HepG2 (cell line): ENCODE measurements at regions not wholly inside any gene's neighbourhood (a gene's known extent, or its start where the extent isn't known, plus 50 kb on each side); places are given as distances from the start of the nearest gene placed in this dataset.

Source experiments
- ATAC-seq: fragments of 200-7000 bp; cut with Tn5 transposase; 3 replicates; pipeline ENCODE4 v1.9.1; 2020; ENCODE audit warnings: mild to moderate bottlenecking, moderate library complexity
- BruUV-seq: library from RNA; stranded (reverse); fragments of 400-500 nt; replicated peaks from 2 replicates; lab custom pipeline; 2021; lab: Mats Ljungman, UMichigan
- CTCF ChIA-PET: fragments of 300-600 bp; formaldehyde crosslinking; extraction: SDS; loops from one replicate; lab custom pipeline; 2021; ENCODE audit warnings: low total read pairs, inconsistent platforms, low intra/inter-chr PET ratio; lab: Yijun Ruan, JAX
- POLR2A ChIA-PET: fragments of 350-600 bp; sonication (Branson Sonifier 250); formaldehyde crosslinking; loops from one replicate; lab custom pipeline; 2020; ENCODE audit warnings: antibody characterized with exemption, inconsistent platforms; lab: Yijun Ruan, JAX
- DNase-seq: peaks from one replicate; pipeline ENCODE4 v3.0.0-alpha.2; 2015; ENCODE audit warnings: low spot score
- FAIRE-seq: peaks from 3 replicates; lab custom pipeline; 2011; peaks lifted over from hg19 to GRCh38; lab: Jason Lieb, UNC
- H2AFZ ChIP-seq: one replicate; pipeline ENCODE4 v1.6.1; 2011; ENCODE audit warnings: low read length, inconsistent platforms
- H3K27ac ChIP-seq: fragments of 300-600 bp; 3 replicates; pipeline ENCODE4 v1.8.0; 2011; ENCODE audit warnings: mixed run types, mild to moderate bottlenecking, mixed read lengths, low read length, inconsistent platforms; ENCODE audit not compliant: insufficient read depth; ENCODE audit errors: extremely low read length
- H3K27me3 ChIP-seq, 2 experiments: fragments of 200-600 bp in 1 of 2; 2 replicates in 1 of 2; 3 replicates in 1 of 2; pipeline versions ENCODE4 v1.6.0 to v1.8.0; 2011; ENCODE audit warnings: low read length in 2 of 2, mild to moderate bottlenecking in 2 of 2, moderate library complexity in 2 of 2, inconsistent platforms in 1 of 2; ENCODE audit not compliant: insufficient read depth in 2 of 2, control insufficient read depth in 1 of 2
- H3K36me3 ChIP-seq, 2 experiments: fragments of 200-600 bp in 1 of 2; replicated peaks in 1 of 2; 2 replicates in 1 of 2; 3 replicates in 1 of 2; pipeline versions ENCODE4 v1.5.1 to v1.8.0; 2011; ENCODE audit warnings: low read length in 2 of 2, inconsistent platforms in 1 of 2; ENCODE audit not compliant: insufficient read depth in 2 of 2, control insufficient read depth in 1 of 2
- H3K4me1 ChIP-seq: 2 replicates; pipeline ENCODE4 v1.5.1; 2012; ENCODE audit warnings: low read length, inconsistent platforms; ENCODE audit not compliant: insufficient read depth
- H3K4me2 ChIP-seq: 2 replicates; pipeline ENCODE4 v1.6.0; 2011; ENCODE audit warnings: low read depth, low read length, inconsistent platforms
- H3K4me3 ChIP-seq, 3 experiments: fragments of 200-600 bp in 1 of 3; sonication (generic), shearing (Covaris generic) in 1 of 3; replicated peaks in 1 of 3; 2 replicates each; pipeline ENCODE4 v1.5.1; 2011 to 2016; ENCODE audit warnings: low read length in 3 of 3, inconsistent platforms in 2 of 3, low read depth in 2 of 3, mild to moderate bottlenecking in 2 of 3, control low read depth in 1 of 3, mixed read lengths in 1 of 3; ENCODE audit not compliant: insufficient read depth in 1 of 3
- H3K79me2 ChIP-seq: one replicate; pipeline ENCODE4 v1.6.1; 2011; ENCODE audit warnings: low read length, inconsistent platforms; ENCODE audit not compliant: insufficient read depth
- H3K9ac ChIP-seq: 2 replicates; pipeline ENCODE4 v1.6.0; 2011; ENCODE audit warnings: mild to moderate bottlenecking, low read depth, low read length, inconsistent platforms; ENCODE audit not compliant: insufficient read depth
- H3K9me3 ChIP-seq: 2 replicates; pipeline ENCODE4 v1.5.1; 2012; ENCODE audit warnings: mild to moderate bottlenecking, low read length
- H4K20me1 ChIP-seq: 2 replicates; pipeline ENCODE4 v1.6.0; 2011; ENCODE audit warnings: inconsistent platforms, mild to moderate bottlenecking, low read length, moderate library complexity; ENCODE audit not compliant: insufficient read depth
- PRMT3 ChIP-seq: sonication (generic); formaldehyde crosslinking; IDR thresholded peaks from 2 replicates; pipeline ENCODE4 v1.8.1; 2022; ENCODE audit warnings: low read depth, mild to moderate bottlenecking, moderate library complexity, missing genetic modification reagents, borderline replicate concordance
- REL ChIP-seq: sonication (generic); formaldehyde crosslinking; conservative IDR thresholded peaks from 2 replicates; pipeline ENCODE4 v1.8.0; 2022; ENCODE audit warnings: mild to moderate bottlenecking, missing genetic modification reagents, moderate library complexity
- YEATS4 ChIP-seq: sonication (generic); formaldehyde crosslinking; IDR thresholded peaks from 2 replicates; pipeline ENCODE4 v1.4.0; 2020; ENCODE audit warnings: missing genetic modification reagents, borderline replicate concordance
- ZMYM4 ChIP-seq: sonication (generic); formaldehyde crosslinking; IDR thresholded peaks from 2 replicates; pipeline ENCODE4 v1.8.1; 2023; ENCODE audit warnings: mild to moderate bottlenecking, missing genetic modification reagents
- ZNF724P ChIP-seq: sonication (generic); formaldehyde crosslinking; IDR thresholded peaks from 2 replicates; pipeline ENCODE4 v1.8.0; 2022; ENCODE audit warnings: missing genetic modification reagents, borderline replicate concordance
- WGBS: methylation state at CpG from one replicate; pipeline ENCODE4 v1.1.6; 2017; ENCODE audit warnings: low lambda C conversion rate; 5-methylcytosine and 5-hydroxymethylcytosine counted together
- in situ Hi-C: cut with HindIII; loops from 2 replicates; pipeline ENCODE4 v1.10.0; 2017; ENCODE audit warnings: low pct_unique_long_range_greater_than_20kb; ENCODE audit not compliant: extremely low pct_ligation_motif_present
- intact Hi-C: fragments of 100-400 bp; cut with micrococcal nuclease; formaldehyde crosslinking; loops from one replicate; pipeline ENCODE4 v1.10.0; 2022; ENCODE audit not compliant: unreplicated experiment
- TF ChIP-seq, protein P1 (sequence below): sonication (generic); formaldehyde crosslinking; IDR thresholded peaks from 2 replicates; pipeline ENCODE4 v1.4.0; 2020; ENCODE audit warnings: missing genetic modification reagents, mild to moderate bottlenecking, borderline replicate concordance
- TF ChIP-seq, protein P2 (sequence below): sonication (generic); formaldehyde crosslinking; IDR thresholded peaks from 2 replicates; pipeline ENCODE4 v1.4.0; 2020; ENCODE audit warnings: missing genetic modification reagents
- TF ChIP-seq, protein P3 (sequence below): sonication (generic); formaldehyde crosslinking; IDR thresholded peaks from 2 replicates; pipeline ENCODE4 v1.8.1; 2023; ENCODE audit warnings: mild to moderate bottlenecking, inconsistent platforms, moderate library complexity, missing genetic modification reagents, borderline replicate concordance
- TF ChIP-seq, protein P4 (sequence below): sonication (generic); formaldehyde crosslinking; IDR thresholded peaks from 2 replicates; pipeline ENCODE4 v1.4.0; 2020; ENCODE audit warnings: missing genetic modification reagents, mild to moderate bottlenecking, borderline replicate concordance

DNA sequence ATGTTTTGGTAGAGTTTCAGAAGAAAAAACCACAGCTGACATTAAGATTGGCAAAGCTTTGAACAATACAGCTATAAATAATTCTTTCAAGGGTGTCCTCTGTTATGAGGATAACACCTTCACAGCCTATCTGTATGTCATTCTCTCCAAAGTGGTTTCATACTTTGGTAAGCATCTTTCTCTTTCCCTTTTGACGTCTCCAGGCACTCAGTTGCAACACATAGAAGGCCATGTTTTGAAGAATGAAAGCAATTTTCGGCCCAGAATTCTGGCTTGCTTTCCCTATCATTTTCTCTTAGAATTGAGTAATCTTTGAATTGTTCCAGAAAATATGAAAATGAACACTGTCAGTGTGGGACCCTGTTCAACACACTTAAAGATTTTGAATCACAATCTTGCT, 200.0 kb upstream of the CBLB start:
- ChIA-PET CTCF (no interaction called here), POLR2A (no interaction called here)
- ATAC-seq (no peak), FAIRE-seq (no peak), DNase-seq (no peak)
- Histone ChIP-seq H3K9ac (no peak overlapping the region), H3K4me1 (no peaks in the 10 kb centered on the region), H2AFZ (no peak overlapping the region), H3K27ac (no peak overlapping the region), H4K20me1 (no peaks in the 10 kb centered on the region), H3K9me3 (no peaks in the 10 kb centered on the region; the same call in 1 of the 2 replicates), H3K27me3 (no peaks in the 10 kb centered on the region), H3K4me3 (no peak overlapping the region), H3K36me3 (no peaks in the 10 kb centered on the region), H3K4me2 (no peak overlapping the region), H3K79me2 (no peaks in the 10 kb centered on the region)
- WGBS, result 3% methylated on average over 2 of the region's 2 CpGs
- in situ Hi-C loops, result no loop called here
- intact Hi-C loops, result no loop called here
- no peak for TF ChIP-seq ZNF724P (CRISPR knock-in tag)
- TF ChIP-seq, protein P1, sequence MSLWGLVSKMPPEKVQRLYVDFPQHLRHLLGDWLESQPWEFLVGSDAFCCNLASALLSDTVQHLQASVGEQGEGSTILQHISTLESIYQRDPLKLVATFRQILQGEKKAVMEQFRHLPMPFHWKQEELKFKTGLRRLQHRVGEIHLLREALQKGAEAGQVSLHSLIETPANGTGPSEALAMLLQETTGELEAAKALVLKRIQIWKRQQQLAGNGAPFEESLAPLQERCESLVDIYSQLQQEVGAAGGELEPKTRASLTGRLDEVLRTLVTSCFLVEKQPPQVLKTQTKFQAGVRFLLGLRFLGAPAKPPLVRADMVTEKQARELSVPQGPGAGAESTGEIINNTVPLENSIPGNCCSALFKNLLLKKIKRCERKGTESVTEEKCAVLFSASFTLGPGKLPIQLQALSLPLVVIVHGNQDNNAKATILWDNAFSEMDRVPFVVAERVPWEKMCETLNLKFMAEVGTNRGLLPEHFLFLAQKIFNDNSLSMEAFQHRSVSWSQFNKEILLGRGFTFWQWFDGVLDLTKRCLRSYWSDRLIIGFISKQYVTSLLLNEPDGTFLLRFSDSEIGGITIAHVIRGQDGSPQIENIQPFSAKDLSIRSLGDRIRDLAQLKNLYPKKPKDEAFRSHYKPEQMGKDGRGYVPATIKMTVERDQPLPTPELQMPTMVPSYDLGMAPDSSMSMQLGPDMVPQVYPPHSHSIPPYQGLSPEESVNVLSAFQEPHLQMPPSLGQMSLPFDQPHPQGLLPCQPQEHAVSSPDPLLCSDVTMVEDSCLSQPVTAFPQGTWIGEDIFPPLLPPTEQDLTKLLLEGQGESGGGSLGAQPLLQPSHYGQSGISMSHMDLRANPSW (CRISPR knock-in tag), result no peak
- no peak for TF ChIP-seq REL (CRISPR knock-in tag)
- no TSS peak for BruUV-seq

DNA sequence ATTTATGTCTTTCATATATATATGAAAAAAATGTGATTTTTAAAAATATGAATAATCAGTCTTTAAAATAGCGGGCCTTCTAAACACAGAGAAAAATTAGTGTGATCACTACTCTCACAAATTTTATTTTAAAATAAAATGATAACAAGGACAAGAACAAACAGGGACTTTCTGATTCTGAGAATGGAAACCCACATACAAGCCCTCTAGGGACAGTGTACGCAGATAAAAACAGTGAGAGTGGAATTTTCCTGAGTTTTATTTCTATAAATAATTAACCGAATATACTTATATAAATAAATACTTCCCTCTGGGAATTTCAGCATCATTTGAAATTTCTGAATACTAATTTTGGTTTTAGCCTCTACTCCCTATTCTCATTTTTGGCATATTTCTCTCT, 201.4 kb upstream of the CBLB start:
- Histone ChIP-seq H4K20me1 (no peaks in the 10 kb centered on the region), H3K4me3 (no peak overlapping the region), H3K27me3 (no peaks in the 10 kb centered on the region), H3K36me3 (no peaks in the 10 kb centered on the region), H3K27ac (no peak overlapping the region), H3K9ac (no peak overlapping the region), H3K9me3 (no peaks in the 10 kb centered on the region), H2AFZ (no peak overlapping the region), H3K4me2 (no peak overlapping the region), H3K79me2 (no peaks in the 10 kb centered on the region), H3K4me1 (no peaks in the 10 kb centered on the region)
- WGBS, result 49% methylated on average over 3 of the region's 3 CpGs
- in situ Hi-C loops, result no loop called here
- no peak for DNase-seq
- intact Hi-C loops, result no loop called here
- POLR2A ChIA-PET, result no interaction called here
- CTCF ChIA-PET, result no interaction called here
- FAIRE-seq, result no peak
- no TSS peak for BruUV-seq
- ATAC-seq, result no peak
- TF ChIP-seq, protein P2, sequence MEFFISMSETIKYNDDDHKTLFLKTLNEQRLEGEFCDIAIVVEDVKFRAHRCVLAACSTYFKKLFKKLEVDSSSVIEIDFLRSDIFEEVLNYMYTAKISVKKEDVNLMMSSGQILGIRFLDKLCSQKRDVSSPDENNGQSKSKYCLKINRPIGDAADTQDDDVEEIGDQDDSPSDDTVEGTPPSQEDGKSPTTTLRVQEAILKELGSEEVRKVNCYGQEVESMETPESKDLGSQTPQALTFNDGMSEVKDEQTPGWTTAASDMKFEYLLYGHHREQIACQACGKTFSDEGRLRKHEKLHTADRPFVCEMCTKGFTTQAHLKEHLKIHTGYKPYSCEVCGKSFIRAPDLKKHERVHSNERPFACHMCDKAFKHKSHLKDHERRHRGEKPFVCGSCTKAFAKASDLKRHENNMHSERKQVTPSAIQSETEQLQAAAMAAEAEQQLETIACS (CRISPR knock-in tag), result no peak
- TF ChIP-seq YEATS4 (CRISPR knock-in tag), result no peak
- no peak for TF ChIP-seq ZMYM4 (CRISPR knock-in tag)
- TF ChIP-seq, protein P3, sequence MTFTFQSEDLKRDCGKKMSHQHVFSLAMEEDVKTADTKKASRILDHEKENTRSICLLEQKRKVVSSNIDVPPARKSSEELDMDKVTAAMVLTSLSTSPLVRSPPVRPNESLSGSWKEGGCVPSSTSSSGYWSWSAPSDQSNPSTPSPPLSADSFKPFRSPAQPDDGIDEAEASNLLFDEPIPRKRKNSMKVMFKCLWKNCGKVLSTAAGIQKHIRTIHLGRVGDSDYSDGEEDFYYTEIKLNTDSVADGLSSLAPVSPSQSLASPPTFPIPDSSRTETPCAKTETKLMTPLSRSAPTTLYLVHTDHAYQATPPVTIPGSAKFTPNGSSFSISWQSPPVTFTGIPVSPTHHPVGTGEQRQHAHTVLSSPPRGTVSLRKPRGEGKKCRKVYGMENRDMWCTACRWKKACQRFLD, result no peak
- TF ChIP-seq PRMT3 (CRISPR knock-in tag), result no peak
- TF ChIP-seq, protein P4, sequence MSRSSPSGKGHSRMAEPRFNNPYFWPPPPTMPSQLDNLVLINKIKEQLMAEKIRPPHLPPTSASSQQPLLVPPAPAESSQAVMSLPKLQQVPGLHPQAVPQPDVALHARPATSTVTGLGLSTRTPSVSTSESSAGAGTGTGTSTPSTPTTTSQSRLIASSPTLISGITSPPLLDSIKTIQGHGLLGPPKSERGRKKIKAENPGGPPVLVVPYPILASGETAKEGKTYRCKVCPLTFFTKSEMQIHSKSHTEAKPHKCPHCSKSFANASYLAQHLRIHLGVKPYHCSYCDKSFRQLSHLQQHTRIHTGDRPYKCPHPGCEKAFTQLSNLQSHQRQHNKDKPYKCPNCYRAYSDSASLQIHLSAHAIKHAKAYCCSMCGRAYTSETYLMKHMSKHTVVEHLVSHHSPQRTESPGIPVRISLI (CRISPR knock-in tag), result no peak
